ENCODE measurements at regions not wholly inside any gene's neighbourhood (a gene's known extent, or its start where the extent isn't known, plus 50 kb on each side); places are given as distances from the start of the nearest gene placed in this dataset.

GRCh38 chr3:87996882-87997281 lies 61.9 kb downstream of the CGGBP1 start:
- TF ChIP-seq CTCF (IDR thresholded peaks at IDR 0.05; ENCODE audit: poor library complexity, severe bottlenecking) (no peak), POLR2AphosphoS5 (IDR thresholded peaks at IDR 0.05) (no peak), TAF1 (IDR thresholded peaks at IDR 0.05; ENCODE audit: low read depth) (no peak), SMC3 (conservative IDR thresholded peaks at IDR 0.05; ENCODE audit: poor library complexity) (no peak), MXI1 (conservative IDR thresholded peaks at IDR 0.05; ENCODE audit: poor library complexity, severe bottlenecking) (no peak), EZH2 (IDR thresholded peaks at IDR 0.05; ENCODE audit: borderline replicate concordance, insufficient read depth, low read length, poor library complexity, severe bottlenecking) (no peak), EP300 (conservative IDR thresholded peaks at IDR 0.05; ENCODE audit: poor library complexity, severe bottlenecking) (no peak), REST (IDR thresholded peaks at IDR 0.05; ENCODE audit: borderline replicate concordance) (no peak), RAD21 (conservative IDR thresholded peaks at IDR 0.05) (no peak)

Data from neural cell (in vitro differentiated cells).